Heart right ventricle (tissue), 16 donors: ENCODE measurements at regions not wholly inside any gene's neighbourhood (a gene's known extent, or its start where the extent isn't known, plus 50 kb on each side); places are given as distances from the start of the nearest gene placed in this dataset.

ENCODE experiments used
- ATAC-seq, 8 donors: fragments of 200-7000 bp; cut with Tn5 transposase; one replicate each; pipeline ENCODE4 v1.9.1; 2020; ENCODE audit warnings: mild to moderate bottlenecking in 8 of 8, moderate library complexity in 8 of 8, moderate number of reproducible peaks in 1 of 8
- DNase-seq, 2 donors: peaks; one replicate each; pipeline ENCODE4 v3.0.0-alpha.2; 2020
- H3K27ac ChIP-seq, 10 donors: fragments of 200-600 bp; sonication (generic) in 2 of 10; one replicate each; pipeline versions ENCODE4 v1.5.0 to v1.8.0; 2020 to 2022; ENCODE audit warnings: mild to moderate bottlenecking in 3 of 10
- H3K27me3 ChIP-seq, 7 donors: fragments of 200-600 bp; one replicate each; pipeline ENCODE4 v1.8.0; 2021 to 2022; ENCODE audit warnings: mild to moderate bottlenecking in 2 of 7
- H3K36me3 ChIP-seq, 9 donors: fragments of 200-600 bp; sonication (generic) in 1 of 9; one replicate each; pipeline versions ENCODE4 v1.5.0 to v1.8.0; 2020 to 2022; ENCODE audit warnings: mild to moderate bottlenecking in 2 of 9
- H3K4me1 ChIP-seq, 9 donors: fragments of 200-600 bp; sonication (generic) in 1 of 9; one replicate each; pipeline versions ENCODE4 v1.5.0 to v1.8.0; 2020 to 2022; ENCODE audit warnings: mild to moderate bottlenecking in 4 of 9
- H3K4me3 ChIP-seq, 10 donors: fragments of 200-600 bp; sonication (generic) in 2 of 10; one replicate each; pipeline versions ENCODE4 v1.5.0 to v1.8.0; 2020 to 2022; ENCODE audit warnings: mild to moderate bottlenecking in 7 of 10, moderate library complexity in 2 of 10
- H3K9me3 ChIP-seq, 11 donors: fragments of 200-600 bp in 10 of 11; sonication (generic) in 2 of 11; one replicate each; pipeline versions ENCODE4 v1.5.0 to v1.8.0; 2013 to 2022; ENCODE audit warnings: mild to moderate bottlenecking in 2 of 11, control low read depth in 1 of 11, moderate library complexity in 1 of 11
- WGBS, 2 donors: extraction: QIAGEN DNeasy Blood & Tissue Kit; methylation state at CpG; one replicate each; pipeline ENCODE4 v1.1.7; 2013; ENCODE audit warnings: inconsistent platforms in 1 of 2; 5-methylcytosine and 5-hydroxymethylcytosine counted together
- intact Hi-C, 10 donors: fragments of 100-400 bp; cut with DNase I; formaldehyde crosslinking; loops; one replicate each; pipeline versions ENCODE4 v1.11.1 to v1.14.2; 2022
- TF ChIP-seq, protein P1 (sequence below), 9 donors: fragments of 200-600 bp; sonication (generic) in 2 of 9; IDR thresholded peaks; one replicate each; pipeline versions ENCODE4 v1.5.0 to v1.8.0; 2021 to 2022; ENCODE audit warnings: antibody characterized with exemption in 9 of 9, mild to moderate bottlenecking in 5 of 9, moderate library complexity in 1 of 9
- donor health status: Arrhythmogenic right ventricular cardiomyopathy.
- donor health status: ischemic (EF 13 %, LVEDD 7.1; RV severe dilation, severe dysfunction).
- donor health status: healthy with polysubstance abuse.
- donor health status: DM: no; HTN: yes; CAD: no.
- donor health status: DM: no; HTN: no; CAD: no.
- donor health status: ischemic (EF 25% LVEDD 6.9; RV normal size, moderate dysfunction).
- donor health status: ischemic (EF 25% LVEDD 5.7; RV mildly dilated, moderate dysfunction).
- donor health status: healthy.
- donor health status: DM: yes; HTN: yes; CAD: no.
- donor health status: Ischemic cardiomyopathy.
- donor health status: ischemic (EF 35%, LVEDD 5.7; RV mildly dilated, moderate dysfunction).
- donor health status: nonischemic (EF 11% LVEDD 7.7; RV severe dilation, severe dysfunction).
- donor health status: DM: yes; HTN: yes; CAD: no.
- donor health status: PGD.
- donor health status: ischemic (EF 29% LVEDD 5.4; RV normal size, mild dysfunction).
- donor health status: nonischemic (EF 23%, LVEDD 6.1; RV moderate dilation, normal function).

DNA sequence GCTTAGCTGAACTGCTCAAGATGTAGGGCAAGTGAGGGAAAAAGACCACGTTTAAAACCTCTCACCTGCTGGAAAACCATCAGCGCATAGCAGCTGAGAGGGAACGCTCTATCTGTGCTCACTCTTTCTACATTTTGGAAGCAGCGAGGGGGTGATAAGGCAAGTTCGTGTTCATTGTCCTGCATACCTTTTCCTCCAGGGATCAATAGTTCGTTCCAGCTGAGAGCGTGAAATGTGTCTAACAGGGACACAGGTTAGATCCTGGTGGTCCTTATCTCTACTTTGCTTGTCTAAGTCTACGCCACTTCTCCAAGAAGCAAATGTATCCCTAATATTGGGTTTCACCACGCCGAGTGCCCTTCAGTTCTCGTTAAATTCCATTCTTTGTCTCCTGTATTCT lies 183.5 kb upstream of the ZFHX3 start:
- Histone ChIP-seq H3K27ac (no peak overlapping the region), H3K4me3 (no peak overlapping the region), H3K4me1 (peaks cover 0 to 22% (median 3%) of the 10 kb centered on the region in 9 donors), H3K9me3 (no peaks in the 10 kb centered on the region), H3K36me3 (no peaks in the 10 kb centered on the region), H3K27me3 (peaks cover 0 to 9% (median 0%) of the 10 kb centered on the region in 7 donors)
- DNase-seq = no peak
- WGBS, 2 donors = 84 to 86% methylated on average over 11 of the region's 11 CpGs
- TF ChIP-seq, protein P1, sequence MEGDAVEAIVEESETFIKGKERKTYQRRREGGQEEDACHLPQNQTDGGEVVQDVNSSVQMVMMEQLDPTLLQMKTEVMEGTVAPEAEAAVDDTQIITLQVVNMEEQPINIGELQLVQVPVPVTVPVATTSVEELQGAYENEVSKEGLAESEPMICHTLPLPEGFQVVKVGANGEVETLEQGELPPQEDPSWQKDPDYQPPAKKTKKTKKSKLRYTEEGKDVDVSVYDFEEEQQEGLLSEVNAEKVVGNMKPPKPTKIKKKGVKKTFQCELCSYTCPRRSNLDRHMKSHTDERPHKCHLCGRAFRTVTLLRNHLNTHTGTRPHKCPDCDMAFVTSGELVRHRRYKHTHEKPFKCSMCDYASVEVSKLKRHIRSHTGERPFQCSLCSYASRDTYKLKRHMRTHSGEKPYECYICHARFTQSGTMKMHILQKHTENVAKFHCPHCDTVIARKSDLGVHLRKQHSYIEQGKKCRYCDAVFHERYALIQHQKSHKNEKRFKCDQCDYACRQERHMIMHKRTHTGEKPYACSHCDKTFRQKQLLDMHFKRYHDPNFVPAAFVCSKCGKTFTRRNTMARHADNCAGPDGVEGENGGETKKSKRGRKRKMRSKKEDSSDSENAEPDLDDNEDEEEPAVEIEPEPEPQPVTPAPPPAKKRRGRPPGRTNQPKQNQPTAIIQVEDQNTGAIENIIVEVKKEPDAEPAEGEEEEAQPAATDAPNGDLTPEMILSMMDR (IDR thresholded peaks at IDR 0.05) = no peak
- intact Hi-C loops = no loop called here
- ATAC-seq = no peak

- DNase-seq = no peak
- Histone ChIP-seq H3K9me3 (no peaks in the 10 kb centered on the region), H3K4me3 (no peak overlapping the region), H3K4me1 (peaks cover 0 to 22% (median 3%) of the 10 kb centered on the region in 9 donors), H3K36me3 (no peaks in the 10 kb centered on the region), H3K27me3 (peaks cover 0 to 9% (median 0%) of the 10 kb centered on the region in 7 donors), H3K27ac (no peak overlapping the region)
- 55 to 68% methylated on average over 7 of the region's 7 CpGs for WGBS, 2 donors
- no peak for ATAC-seq
- intact Hi-C loops = no loop called here
- TF ChIP-seq, protein P1 (IDR thresholded peaks at IDR 0.05) = no peak
Measured at GRCh38 chr16:73230651-73231050, 182.7 kb upstream of the ZFHX3 start.

DNA sequence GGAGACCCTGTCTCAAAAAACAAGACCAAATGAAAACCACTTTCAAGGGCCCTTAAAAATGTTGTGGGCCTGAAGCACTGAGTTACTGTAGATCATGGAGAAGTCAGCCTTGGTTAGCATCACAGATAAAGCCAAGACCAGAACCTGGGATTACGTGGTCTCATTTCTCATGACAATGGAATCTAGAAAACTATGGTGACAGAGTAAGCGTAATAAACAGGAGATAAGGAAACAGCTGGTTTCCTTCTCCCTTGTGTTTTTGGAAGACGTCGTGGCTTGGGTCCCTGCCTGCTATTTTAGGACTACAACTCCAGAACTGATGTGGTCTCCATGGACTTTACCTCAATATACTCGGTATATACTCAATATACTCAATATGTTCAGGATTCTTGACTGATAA lies 180.7 kb upstream of the ZFHX3 start:
- no peaks in the 10 kb centered on the region for H3K36me3 ChIP-seq
- intact Hi-C loops = no loop called here
- peak in 1 of 2 donors; percentile 31 for DNase-seq
- ATAC-seq = peak in 7 of 8 donors; percentile 57 to 78 (median 65)
- H3K4me1 ChIP-seq = peaks cover 0 to 13% (median 1%) of the 10 kb centered on the region in 9 donors
- no peaks in the 10 kb centered on the region for H3K9me3 ChIP-seq
- H3K27me3 ChIP-seq = peaks cover 0 to 9% (median 0%) of the 10 kb centered on the region in 7 donors
- H3K4me3 ChIP-seq = no peak overlapping the region
- TF ChIP-seq, protein P1 (IDR thresholded peaks at IDR 0.05) = no peak
- 26 to 30% methylated on average over 5 of the region's 5 CpGs for WGBS, 2 donors
- H3K27ac ChIP-seq = peak overlapping the region in 5 of 10 donors; percentile 15 to 49 (median 32)

- Histone ChIP-seq H3K4me3 (no peak overlapping the region), H3K4me1 (peaks cover 0 to 10% (median 0%) of the 10 kb centered on the region in 9 donors), H3K27ac (no peak overlapping the region), H3K9me3 (no peaks in the 10 kb centered on the region), H3K36me3 (no peaks in the 10 kb centered on the region), H3K27me3 (peaks cover 0 to 3% (median 0%) of the 10 kb centered on the region in 7 donors)
- 92 to 96% methylated on average over 8 of the region's 8 CpGs for WGBS, 2 donors
- no peak for ATAC-seq
- no peak for DNase-seq
- TF ChIP-seq, protein P1 (IDR thresholded peaks at IDR 0.05) = no peak
- intact Hi-C loops = no loop called here
Measured at GRCh38 chr16:73226675-73227074, 178.7 kb upstream of the ZFHX3 start.
